Islet precursor cell (in vitro differentiated cells): ENCODE measurements at regions not wholly inside any gene's neighbourhood (a gene's known extent, or its start where the extent isn't known, plus 50 kb on each side); places are given as distances from the start of the nearest gene placed in this dataset.

Experiments used
- DNase-seq: peaks from one replicate; pipeline ENCODE4 v3.0.0-alpha.2; 2018

DNA sequence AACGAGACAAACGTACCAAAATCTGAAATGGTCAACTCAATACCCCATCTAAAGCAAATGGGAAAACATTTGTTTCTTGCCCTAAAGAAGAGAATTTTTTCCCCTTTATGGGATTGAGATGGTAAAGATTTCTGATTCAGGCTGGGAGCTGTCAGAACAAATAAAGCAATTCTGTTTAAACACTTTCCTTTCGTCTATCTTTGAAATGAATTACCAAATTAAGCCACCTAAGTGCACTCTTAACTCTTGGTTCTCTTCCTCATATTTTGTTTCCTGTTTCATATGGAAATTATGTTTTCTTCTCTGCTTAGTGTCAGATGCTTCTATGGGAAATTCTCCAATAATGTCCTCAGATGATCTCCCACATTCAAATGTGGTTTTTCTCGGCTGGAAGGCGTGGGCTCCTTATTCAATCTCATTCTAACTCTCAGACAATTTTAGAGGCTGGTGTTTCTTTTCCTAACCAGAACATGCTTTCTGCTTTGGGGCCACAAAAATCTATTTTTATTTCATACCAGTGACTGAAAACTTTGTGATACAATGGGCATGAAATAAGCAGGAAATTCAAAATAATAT lies 50.3 kb upstream of the HPF1 start:
- DNase-seq = no peak
